ENCODE measurements at regions not wholly inside any gene's neighbourhood (a gene's known extent, or its start where the extent isn't known, plus 50 kb on each side); places are given as distances from the start of the nearest gene placed in this dataset.

- no peaks in the 10 kb centered on the region for H3K27me3 ChIP-seq (ENCODE audit: control insufficient read depth, insufficient read depth, low read length)
- no peaks in the 10 kb centered on the region for H3K36me3 Mint-ChIP-seq
- no peaks in the 10 kb centered on the region for H3K4me1 ChIP-seq (ENCODE audit: control insufficient read depth, insufficient read depth, low read length)
- H3K4me1 Mint-ChIP-seq, result no peaks in the 10 kb centered on the region
- H3K4me3 Mint-ChIP-seq, result no peak overlapping the region
- no peaks in the 10 kb centered on the region for H3K36me3 ChIP-seq (ENCODE audit: control insufficient read depth, insufficient read depth, low read length)
- 86% methylated on average over 11 of the region's 12 CpGs for WGBS (ENCODE audit: insufficient coverage)
- no peak overlapping the region for H3K27ac ChIP-seq (ENCODE audit: low read length)
- H3K4me3 ChIP-seq (ENCODE audit: low read length), result no peak overlapping the region
- intact Hi-C loops (cut with micrococcal nuclease), result no loop called here
- no peak overlapping the region for H3K27ac Mint-ChIP-seq
- no peak for ATAC-seq
- DNase-seq, result no peak
- H3K9me3 ChIP-seq (ENCODE audit: control insufficient read depth, insufficient read depth, low read length), result no peaks in the 10 kb centered on the region
- no peak for TF ChIP-seq CTCF (IDR thresholded peaks at IDR 0.05)
- H3K27me3 Mint-ChIP-seq (ENCODE audit: low read depth in 2 of 2), result peaks cover 5 to 7% of the 10 kb centered on the region in 2 donors
- no peaks in the 10 kb centered on the region for H3K9me3 Mint-ChIP-seq
These were observed 160.4 kb downstream of the UACA start for GRCh38 chr15:70602834-70603560.

- intact Hi-C loops (cut with micrococcal nuclease), result no loop called here
- no peaks in the 10 kb centered on the region for H3K9me3 Mint-ChIP-seq
- Histone ChIP-seq H3K27me3 (ENCODE audit: control insufficient read depth, insufficient read depth, low read length) (no peaks in the 10 kb centered on the region), H3K9me3 (ENCODE audit: control insufficient read depth, insufficient read depth, low read length) (no peaks in the 10 kb centered on the region), H3K4me1 (ENCODE audit: control insufficient read depth, insufficient read depth, low read length) (no peaks in the 10 kb centered on the region), H3K27ac (ENCODE audit: low read length) (no peak overlapping the region), H3K4me3 (ENCODE audit: low read length) (no peak overlapping the region), H3K36me3 (ENCODE audit: control insufficient read depth, insufficient read depth, low read length) (no peaks in the 10 kb centered on the region)
- H3K36me3 Mint-ChIP-seq, result no peaks in the 10 kb centered on the region
- DNase-seq, result no peak
- H3K27me3 Mint-ChIP-seq (ENCODE audit: low read depth in 2 of 2), result peaks cover 0 to 7% of the 10 kb centered on the region in 2 donors
- no peaks in the 10 kb centered on the region for H3K4me1 Mint-ChIP-seq
- no peak overlapping the region for H3K4me3 Mint-ChIP-seq
- TF ChIP-seq CTCF (IDR thresholded peaks at IDR 0.05), result no peak
- 89% methylated on average over 4 of the region's 4 CpGs for WGBS (ENCODE audit: insufficient coverage)
- no peak overlapping the region for H3K27ac Mint-ChIP-seq
- ATAC-seq, result no peak
These were observed 161.1 kb downstream of the UACA start for GRCh38 chr15:70602281-70602680.

DNA sequence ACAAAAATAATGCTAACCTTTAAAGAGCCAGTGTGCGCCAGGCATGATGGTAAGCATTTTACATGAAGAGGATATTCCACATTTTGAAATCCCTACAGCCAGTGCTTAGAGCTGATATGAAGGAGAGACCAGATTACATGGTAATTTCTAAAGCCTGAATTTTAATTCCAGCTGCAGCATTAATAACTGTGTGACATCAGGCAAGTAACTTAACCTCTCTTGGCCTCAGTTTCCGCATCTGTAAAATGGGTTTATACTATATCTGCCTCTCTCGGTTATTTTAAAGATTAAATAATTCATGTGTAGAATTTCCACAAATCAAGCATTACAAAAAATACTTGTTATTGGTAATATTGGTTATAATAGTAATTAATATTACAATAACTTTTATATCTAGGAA is 165.4 kb downstream of the UACA start:
- no peak overlapping the region for H3K27ac Mint-ChIP-seq
- no peaks in the 10 kb centered on the region for H3K9me3 ChIP-seq (ENCODE audit: control insufficient read depth, insufficient read depth, low read length)
- H3K27me3 Mint-ChIP-seq (ENCODE audit: low read depth in 2 of 2), result peaks cover 12 to 26% of the 10 kb centered on the region in 2 donors
- ATAC-seq (no peak), DNase-seq (no peak)
- 100% methylated on average over 1 of the region's 3 CpGs for WGBS (ENCODE audit: insufficient coverage)
- H3K36me3 ChIP-seq (ENCODE audit: control insufficient read depth, insufficient read depth, low read length), result no peaks in the 10 kb centered on the region
- no peak overlapping the region for H3K27ac ChIP-seq (ENCODE audit: low read length)
- no peak for TF ChIP-seq CTCF (IDR thresholded peaks at IDR 0.05)
- H3K9me3 Mint-ChIP-seq, result peaks cover 2 to 12% of the 10 kb centered on the region in 2 donors
- H3K4me1 ChIP-seq (ENCODE audit: control insufficient read depth, insufficient read depth, low read length), result no peaks in the 10 kb centered on the region
- H3K4me1 Mint-ChIP-seq, result no peaks in the 10 kb centered on the region
- no peaks in the 10 kb centered on the region for H3K27me3 ChIP-seq (ENCODE audit: control insufficient read depth, insufficient read depth, low read length)
- H3K36me3 Mint-ChIP-seq, result peaks cover 21% of the 10 kb centered on the region
- intact Hi-C loops (cut with micrococcal nuclease), result no loop called here
- no peak overlapping the region for H3K4me3 Mint-ChIP-seq
- no peak overlapping the region for H3K4me3 ChIP-seq (ENCODE audit: low read length)

DNA sequence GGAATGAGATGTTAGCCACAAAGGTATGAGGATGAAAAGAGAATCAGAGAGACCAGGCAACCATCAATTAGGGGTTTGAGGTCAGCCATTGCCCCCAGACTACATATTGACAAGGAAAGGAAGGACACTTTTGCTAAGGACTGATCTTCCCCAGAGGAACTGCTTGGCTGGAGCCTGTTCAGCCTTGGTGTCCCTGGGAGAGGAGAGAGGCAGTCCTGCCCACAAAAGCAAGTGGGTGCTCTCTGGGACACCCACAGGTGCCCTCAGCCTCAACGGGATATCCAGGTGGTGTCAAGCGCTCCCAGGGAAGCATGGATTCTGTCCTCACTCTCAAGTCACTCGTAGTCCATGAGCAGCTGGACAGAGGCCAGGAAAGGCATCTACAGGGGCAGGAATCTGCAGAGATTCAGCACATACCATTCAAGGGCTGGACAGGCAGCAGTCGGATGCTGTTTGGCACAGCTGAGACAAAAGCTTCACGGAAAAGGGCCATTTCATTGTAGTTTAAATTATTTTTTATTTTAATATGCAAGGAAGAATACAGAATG is 166.2 kb downstream of the UACA start:
- H3K27ac ChIP-seq (ENCODE audit: low read length), result no peak overlapping the region
- peaks cover 12 to 26% of the 10 kb centered on the region in 2 donors for H3K27me3 Mint-ChIP-seq (ENCODE audit: low read depth in 2 of 2)
- ATAC-seq (no peak), DNase-seq (no peak)
- no peak overlapping the region for H3K4me3 ChIP-seq (ENCODE audit: low read length)
- H3K4me3 Mint-ChIP-seq, result no peak overlapping the region
- H3K27me3 ChIP-seq (ENCODE audit: control insufficient read depth, insufficient read depth, low read length), result no peaks in the 10 kb centered on the region
- no peaks in the 10 kb centered on the region for H3K4me1 Mint-ChIP-seq
- no peak for TF ChIP-seq CTCF (IDR thresholded peaks at IDR 0.05)
- peaks cover 2 to 12% of the 10 kb centered on the region in 2 donors for H3K9me3 Mint-ChIP-seq
- intact Hi-C loops (cut with micrococcal nuclease), result no loop called here
- H3K36me3 ChIP-seq (ENCODE audit: control insufficient read depth, insufficient read depth, low read length), result no peaks in the 10 kb centered on the region
- peaks cover 21% of the 10 kb centered on the region for H3K36me3 Mint-ChIP-seq
- no peaks in the 10 kb centered on the region for H3K9me3 ChIP-seq (ENCODE audit: control insufficient read depth, insufficient read depth, low read length)
- 96% methylated on average over 5 of the region's 5 CpGs for WGBS (ENCODE audit: insufficient coverage)
- no peak overlapping the region for H3K27ac Mint-ChIP-seq
- H3K4me1 ChIP-seq (ENCODE audit: control insufficient read depth, insufficient read depth, low read length), result no peaks in the 10 kb centered on the region
